Adrenal gland (tissue), 5 donors: ENCODE measurements at regions not wholly inside any gene's neighbourhood (a gene's known extent, or its start where the extent isn't known, plus 50 kb on each side); places are given as distances from the start of the nearest gene placed in this dataset.

Experiments used
- POLR2A ChIP-seq, 2 donors: fragments of 450-650 bp; IDR thresholded peaks; one replicate each; pipeline ENCODE4 v1.6.1; 2017; ENCODE audit warnings: antibody characterized with exemption in 2 of 2, mild to moderate bottlenecking in 2 of 2, moderate library complexity in 1 of 2
- TF ChIP-seq, protein P1 (sequence below), 6 experiments: fragments of 450-650 bp in 4 of 6; fragments of 200-600 bp in 2 of 6; sonication (generic) in 1 of 6; IDR thresholded peaks; 1 replicate in 5 of 6; 2 replicates in 1 of 6; pipeline versions ENCODE4 v1.5.1 to v1.8.0; 2016 to 2021; ENCODE audit warnings: antibody characterized with exemption in 6 of 6, mild to moderate bottlenecking in 2 of 6, moderate library complexity in 1 of 6
- donor health status: DM: no; HTN: no; CAD: no.

DNA sequence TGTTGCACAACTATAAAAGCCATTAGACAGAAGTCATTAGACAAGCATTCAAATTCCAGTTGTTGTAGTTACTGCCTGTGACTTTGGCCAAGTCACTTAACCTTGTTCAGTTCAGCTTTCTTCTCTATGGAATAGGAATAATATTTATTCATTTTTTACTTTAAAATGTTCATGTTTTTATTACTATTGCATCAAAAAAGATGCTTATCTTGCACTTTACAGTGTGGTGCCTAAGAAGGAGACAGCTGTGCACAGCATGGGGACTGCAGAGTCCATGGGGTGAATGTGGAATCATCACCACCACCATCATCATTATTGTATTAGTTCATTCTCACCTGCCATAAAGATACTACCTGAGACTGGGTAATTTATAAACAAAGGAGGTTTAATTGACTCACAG is 504.2 kb downstream of the SOX2 start:
- TF ChIP-seq, protein P1, sequence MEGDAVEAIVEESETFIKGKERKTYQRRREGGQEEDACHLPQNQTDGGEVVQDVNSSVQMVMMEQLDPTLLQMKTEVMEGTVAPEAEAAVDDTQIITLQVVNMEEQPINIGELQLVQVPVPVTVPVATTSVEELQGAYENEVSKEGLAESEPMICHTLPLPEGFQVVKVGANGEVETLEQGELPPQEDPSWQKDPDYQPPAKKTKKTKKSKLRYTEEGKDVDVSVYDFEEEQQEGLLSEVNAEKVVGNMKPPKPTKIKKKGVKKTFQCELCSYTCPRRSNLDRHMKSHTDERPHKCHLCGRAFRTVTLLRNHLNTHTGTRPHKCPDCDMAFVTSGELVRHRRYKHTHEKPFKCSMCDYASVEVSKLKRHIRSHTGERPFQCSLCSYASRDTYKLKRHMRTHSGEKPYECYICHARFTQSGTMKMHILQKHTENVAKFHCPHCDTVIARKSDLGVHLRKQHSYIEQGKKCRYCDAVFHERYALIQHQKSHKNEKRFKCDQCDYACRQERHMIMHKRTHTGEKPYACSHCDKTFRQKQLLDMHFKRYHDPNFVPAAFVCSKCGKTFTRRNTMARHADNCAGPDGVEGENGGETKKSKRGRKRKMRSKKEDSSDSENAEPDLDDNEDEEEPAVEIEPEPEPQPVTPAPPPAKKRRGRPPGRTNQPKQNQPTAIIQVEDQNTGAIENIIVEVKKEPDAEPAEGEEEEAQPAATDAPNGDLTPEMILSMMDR (IDR thresholded peaks at IDR 0.05) = no peak
- no peak for TF ChIP-seq POLR2A (IDR thresholded peaks at IDR 0.05)
